Effector memory CD4-positive, alpha-beta T cell (primary cell): ENCODE measurements at regions not wholly inside any gene's neighbourhood (a gene's known extent, or its start where the extent isn't known, plus 50 kb on each side); places are given as distances from the start of the nearest gene placed in this dataset.

ENCODE experiments used
- DNase-seq, 3 donors: peaks; one replicate each; pipeline ENCODE4 v3.0.0-alpha.2; 2020
- H3K27ac ChIP-seq: 2 replicates; pipeline ENCODE4 v1.7.0; 2013; ENCODE audit warnings: mild to moderate bottlenecking, low read length, moderate library complexity; ENCODE audit not compliant: insufficient read depth, poor library complexity, severe bottlenecking
- H3K27me3 ChIP-seq: replicated peaks from 2 replicates; pipeline ENCODE4 v1.7.0; 2013; ENCODE audit warnings: mild to moderate bottlenecking, low read length; ENCODE audit not compliant: insufficient read depth, control insufficient read depth, poor library complexity, severe bottlenecking
- H3K36me3 ChIP-seq: 2 replicates; pipeline ENCODE4 v1.7.0; 2013; ENCODE audit warnings: mild to moderate bottlenecking, low read length, moderate library complexity; ENCODE audit not compliant: control insufficient read depth, insufficient read depth
- H3K4me1 ChIP-seq: 2 replicates; pipeline ENCODE4 v1.7.0; 2013; ENCODE audit warnings: low read length, mild to moderate bottlenecking; ENCODE audit not compliant: control insufficient read depth, insufficient read depth, poor library complexity, severe bottlenecking
- H3K4me3 ChIP-seq: 2 replicates; pipeline ENCODE4 v1.7.0; 2013; ENCODE audit warnings: low read length, low read depth, mild to moderate bottlenecking; ENCODE audit not compliant: insufficient read depth, poor library complexity, severe bottlenecking
- H3K9me3 ChIP-seq: 2 replicates; pipeline ENCODE4 v1.7.0; 2013; ENCODE audit warnings: mild to moderate bottlenecking, low read length, moderate library complexity; ENCODE audit not compliant: control insufficient read depth

DNA sequence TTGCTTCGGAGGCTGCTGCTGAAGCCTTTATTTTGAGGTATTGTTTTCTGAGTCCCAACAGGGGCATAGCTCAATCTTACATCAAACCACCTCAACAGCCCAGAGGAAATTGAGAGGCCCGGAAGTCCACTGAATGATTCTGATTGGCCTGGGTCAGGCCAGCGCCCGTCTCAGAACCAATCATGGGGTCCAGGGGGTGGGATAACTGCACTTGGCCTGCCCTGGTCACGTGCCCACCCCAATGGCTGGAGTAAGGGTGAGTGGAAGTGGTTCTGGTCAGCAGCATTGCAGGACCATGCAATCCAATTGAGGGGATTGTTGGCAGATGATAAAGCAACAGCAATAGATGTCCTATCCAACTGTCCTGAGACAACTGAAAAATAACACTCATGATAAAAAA, 190.6 kb downstream of the HERPUD2 start:
- Histone ChIP-seq H3K36me3 (no peaks in the 10 kb centered on the region), H3K27me3 (no peaks in the 10 kb centered on the region), H3K4me1 (no peaks in the 10 kb centered on the region), H3K27ac (no peak overlapping the region), H3K9me3 (no peaks in the 10 kb centered on the region), H3K4me3 (no peak overlapping the region)
- DNase-seq: no peak

- no peak for DNase-seq
- H3K36me3 ChIP-seq: no peaks in the 10 kb centered on the region
- H3K9me3 ChIP-seq: no peaks in the 10 kb centered on the region
- no peaks in the 10 kb centered on the region for H3K27me3 ChIP-seq
- H3K4me1 ChIP-seq: no peaks in the 10 kb centered on the region
- H3K27ac ChIP-seq: no peak overlapping the region
- no peak overlapping the region for H3K4me3 ChIP-seq
These were observed 193.3 kb downstream of the HERPUD2 start for GRCh38 chr7:35501681-35502080.

- Histone ChIP-seq H3K27ac (no peak overlapping the region), H3K4me1 (no peaks in the 10 kb centered on the region), H3K36me3 (no peaks in the 10 kb centered on the region), H3K27me3 (no peaks in the 10 kb centered on the region), H3K9me3 (no peaks in the 10 kb centered on the region), H3K4me3 (no peak overlapping the region)
- DNase-seq: no peak
These were observed 195.7 kb downstream of the HERPUD2 start for GRCh38 chr7:35499226-35499625.

GRCh38 chr7:35498416-35498815, 196.5 kb downstream of the HERPUD2 start:
- Histone ChIP-seq H3K4me1 (no peaks in the 10 kb centered on the region), H3K9me3 (no peaks in the 10 kb centered on the region), H3K4me3 (no peak overlapping the region), H3K27me3 (no peaks in the 10 kb centered on the region), H3K27ac (no peak overlapping the region), H3K36me3 (no peaks in the 10 kb centered on the region)
- DNase-seq: no peak

GRCh38 chr7:35495844-35496243, 199.1 kb downstream of the HERPUD2 start:
- no peaks in the 10 kb centered on the region for H3K9me3 ChIP-seq
- H3K4me1 ChIP-seq: no peaks in the 10 kb centered on the region
- H3K27ac ChIP-seq: no peak overlapping the region
- H3K4me3 ChIP-seq: no peak overlapping the region
- DNase-seq: no peak
- H3K27me3 ChIP-seq: no peaks in the 10 kb centered on the region
- no peaks in the 10 kb centered on the region for H3K36me3 ChIP-seq

DNA sequence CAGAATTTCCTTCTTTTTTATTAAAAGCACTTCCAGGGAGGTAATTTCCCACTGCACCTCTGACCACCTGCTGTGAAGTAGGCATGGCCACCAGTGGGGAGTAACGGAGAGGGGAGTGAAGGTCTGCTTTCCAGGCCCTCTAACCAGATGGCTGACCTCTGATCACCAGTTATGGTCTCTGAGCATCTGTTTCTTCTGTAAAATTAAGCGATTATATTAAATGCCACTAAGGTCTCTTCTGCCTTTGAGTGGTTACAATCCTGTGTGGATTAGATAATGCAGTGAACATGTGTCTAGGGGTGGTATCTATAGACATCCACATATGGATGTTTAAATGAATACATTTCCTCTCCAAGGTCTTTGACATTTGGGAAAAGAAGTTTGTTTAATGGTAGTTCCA, 199.6 kb downstream of the HERPUD2 start:
- Histone ChIP-seq H3K4me1 (no peaks in the 10 kb centered on the region), H3K4me3 (no peak overlapping the region), H3K9me3 (no peaks in the 10 kb centered on the region), H3K27ac (no peak overlapping the region), H3K27me3 (no peaks in the 10 kb centered on the region), H3K36me3 (no peaks in the 10 kb centered on the region)
- DNase-seq: no peak

DNA sequence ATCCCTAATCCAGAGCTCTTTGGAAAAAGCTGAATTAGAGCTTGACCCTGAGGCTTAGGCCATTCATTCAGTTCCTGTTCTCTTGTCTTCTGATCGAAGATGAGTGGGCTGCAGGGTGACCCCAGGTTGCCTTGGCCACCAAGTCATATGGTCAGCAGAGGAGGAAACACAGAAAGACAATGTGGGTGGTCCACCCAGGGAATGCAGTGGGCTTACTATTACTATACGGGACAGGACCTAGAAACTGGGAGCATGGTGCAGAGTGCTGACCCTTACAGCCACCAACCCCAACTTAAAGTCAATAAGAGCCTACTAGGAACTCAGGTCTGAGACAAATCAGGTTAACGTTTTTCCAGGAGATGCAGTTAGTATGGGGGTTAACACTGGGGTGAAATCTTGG, 200.5 kb downstream of the HERPUD2 start:
- Histone ChIP-seq H3K27ac (no peak overlapping the region), H3K27me3 (no peaks in the 10 kb centered on the region), H3K4me3 (no peak overlapping the region), H3K4me1 (no peaks in the 10 kb centered on the region), H3K9me3 (no peaks in the 10 kb centered on the region), H3K36me3 (no peaks in the 10 kb centered on the region)
- no peak for DNase-seq

- H3K4me3 ChIP-seq: no peak overlapping the region
- H3K27me3 ChIP-seq: no peaks in the 10 kb centered on the region
- H3K36me3 ChIP-seq: no peaks in the 10 kb centered on the region
- H3K9me3 ChIP-seq: no peaks in the 10 kb centered on the region
- no peak for DNase-seq
- H3K27ac ChIP-seq: no peak overlapping the region
- H3K4me1 ChIP-seq: no peaks in the 10 kb centered on the region
These were observed 202.3 kb downstream of the HERPUD2 start for GRCh38 chr7:35492451-35493175.

- Histone ChIP-seq H3K27ac (no peak overlapping the region), H3K4me3 (no peak overlapping the region), H3K4me1 (no peaks in the 10 kb centered on the region), H3K9me3 (no peaks in the 10 kb centered on the region), H3K36me3 (no peaks in the 10 kb centered on the region), H3K27me3 (peaks cover 3% of the 10 kb centered on the region)
- DNase-seq: no peak
These were observed 203.7 kb downstream of the HERPUD2 start for GRCh38 chr7:35491233-35491632.

DNA sequence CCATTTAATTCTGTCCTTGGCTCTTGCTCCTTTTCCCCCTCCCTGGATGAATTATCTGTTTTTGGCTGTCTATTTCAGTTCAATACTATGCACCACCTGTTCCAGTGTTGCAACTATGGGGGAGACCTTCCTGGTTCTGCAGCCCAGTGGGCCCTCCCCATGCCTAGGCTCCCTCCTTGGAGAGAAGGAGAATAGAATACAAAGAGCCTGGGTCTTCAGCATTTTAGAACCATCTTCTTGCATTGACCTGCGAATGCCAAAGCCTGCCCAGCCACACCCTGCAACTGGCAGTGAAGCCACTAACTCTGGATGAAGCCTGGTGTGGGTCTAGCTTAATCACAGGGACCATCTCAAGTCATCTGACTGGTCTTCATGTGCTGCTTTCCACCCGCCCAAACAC, 207.1 kb downstream of the HERPUD2 start:
- Histone ChIP-seq H3K36me3 (no peaks in the 10 kb centered on the region), H3K27me3 (peaks cover 3% of the 10 kb centered on the region), H3K9me3 (no peaks in the 10 kb centered on the region), H3K4me1 (no peaks in the 10 kb centered on the region), H3K4me3 (no peak overlapping the region), H3K27ac (no peak overlapping the region)
- DNase-seq: no peak
